PC-9 (cell line): ENCODE measurements at regions not wholly inside any gene's neighbourhood (a gene's known extent, or its start where the extent isn't known, plus 50 kb on each side); places are given as distances from the start of the nearest gene placed in this dataset.

Source experiments
- BruUV-seq: library from RNA; stranded (reverse); fragments of 400-500 nt; replicated peaks from 2 replicates; lab custom pipeline; 2021; lab: Mats Ljungman, UMichigan
- CTCF ChIA-PET: fragments of 300-600 bp; sonication (Branson Sonifier 250); formaldehyde crosslinking; loops from one replicate; lab custom pipeline; 2022; ENCODE audit warnings: antibody characterized with exemption; lab: Charles Lee
- POLR2A ChIA-PET: fragments of 300-600 bp; sonication (Branson Sonifier 250); formaldehyde crosslinking; loops from one replicate; lab custom pipeline; 2022; ENCODE audit warnings: antibody characterized with exemption; ENCODE audit not compliant: unreplicated experiment; lab: Charles Lee
- DNase-seq, 2 experiments: peaks; one replicate each; pipeline versions ENCODE4 v3.0.0 to v3.0.0-alpha.2; 2015 to 2022; ENCODE audit warnings: mixed read lengths in 1 of 2
- H2AFZ ChIP-seq: fragments of 200-600 bp; sonication (generic); 2 replicates; pipeline ENCODE4 v1.8.1; 2017; ENCODE audit warnings: antibody characterized with exemption
- H3F3A ChIP-seq: fragments of 200-600 bp; sonication (generic); 2 replicates; pipeline ENCODE4 v1.8.1; 2017; ENCODE audit warnings: antibody characterized with exemption, mild to moderate bottlenecking, low read depth; ENCODE audit not compliant: insufficient read depth
- H3K27ac ChIP-seq: fragments of 200-600 bp; sonication (generic); 2 replicates; pipeline ENCODE4 v1.6.1; 2016; ENCODE audit warnings: mixed run types
- H3K27me3 ChIP-seq: fragments of 200-600 bp; sonication (generic); 2 replicates; pipeline ENCODE4 v1.6.1; 2016; ENCODE audit warnings: low read depth, mixed run types; ENCODE audit not compliant: insufficient read depth
- H3K36me3 ChIP-seq: fragments of 200-600 bp; sonication (generic); 2 replicates; pipeline ENCODE4 v1.6.1; 2016; ENCODE audit warnings: low read depth, mixed run types
- H3K4me1 ChIP-seq: fragments of 200-600 bp; sonication (generic); replicated peaks from 2 replicates; pipeline ENCODE4 v1.6.1; 2016; ENCODE audit warnings: mixed run types; ENCODE audit not compliant: insufficient read depth
- H3K4me2 ChIP-seq: fragments of 200-600 bp; sonication (generic); 2 replicates; pipeline ENCODE4 v1.6.1; 2017; ENCODE audit warnings: mixed run types
- H3K4me3 ChIP-seq: fragments of 200-600 bp; sonication (generic); 2 replicates; pipeline ENCODE4 v1.6.1; 2016; ENCODE audit warnings: mixed run types
- H3K79me2 ChIP-seq: fragments of 200-600 bp; sonication (generic); 2 replicates; pipeline ENCODE4 v1.6.1; 2017; ENCODE audit warnings: low read depth, mixed run types
- H3K9me2 ChIP-seq: fragments of 200-600 bp; sonication (generic); 2 replicates; pipeline ENCODE4 v1.8.1; 2017; ENCODE audit warnings: mild to moderate bottlenecking; ENCODE audit not compliant: insufficient read depth
- H3K9me3 ChIP-seq: fragments of 200-600 bp; sonication (generic); 2 replicates; pipeline ENCODE4 v1.8.1; 2016; ENCODE audit warnings: low read depth; ENCODE audit not compliant: insufficient read depth
- H4K20me1 ChIP-seq: fragments of 200-600 bp; sonication (generic); 2 replicates; pipeline ENCODE4 v1.8.1; 2017; ENCODE audit not compliant: insufficient read depth
- CTCF ChIP-seq: fragments of 200-600 bp; sonication (generic); conservative IDR thresholded peaks from 2 replicates; pipeline ENCODE4 v1.6.1; 2017; ENCODE audit warnings: mixed run types, antibody characterized with exemption, mild to moderate bottlenecking, moderate library complexity
- EZH2 ChIP-seq: fragments of 200-600 bp; sonication (generic); IDR thresholded peaks from 2 replicates; pipeline ENCODE4 v1.8.0; 2017; ENCODE audit warnings: antibody characterized with exemption, low read depth
- intact Hi-C: fragments of 100-400 bp; cut with micrococcal nuclease; formaldehyde crosslinking; loops from one replicate; pipeline ENCODE4 v1.10.0; 2022; ENCODE audit not compliant: unreplicated experiment

GRCh38 chr4:81757691-81758090 lies 286.0 kb upstream of the RASGEF1B start:
- intact Hi-C loops, result no loop called here
- Histone ChIP-seq H3K27ac (no peak overlapping the region), H3K79me2 (no peaks in the 10 kb centered on the region), H3K4me3 (no peak overlapping the region), H3K4me1 (no peaks in the 10 kb centered on the region), H3F3A (no peaks in the 10 kb centered on the region), H3K4me2 (no peak overlapping the region), H2AFZ (no peak overlapping the region), H3K27me3 (no peaks in the 10 kb centered on the region), H3K9me3 (no peaks in the 10 kb centered on the region), H3K36me3 (no peaks in the 10 kb centered on the region), H4K20me1 (no peaks in the 10 kb centered on the region), H3K9me2 (no peaks in the 10 kb centered on the region)
- no peak for DNase-seq
- CTCF ChIA-PET, result interaction anchor here (0.7 kb wide), 1 partner anchor 511 kb away, joined by 8 read pairs; no protein-coding TSS in a partner anchor
- no TSS peak for BruUV-seq
- POLR2A ChIA-PET, result no interaction called here
- TF ChIP-seq EZH2 (no peak), CTCF (no peak)

- no peaks in the 10 kb centered on the region for H3K36me3 ChIP-seq
- BruUV-seq, result no TSS peak
- no peaks in the 10 kb centered on the region for H3K9me3 ChIP-seq
- intact Hi-C loops, result no loop called here
- H2AFZ ChIP-seq, result no peak overlapping the region
- no peaks in the 10 kb centered on the region for H3K4me1 ChIP-seq
- ChIA-PET CTCF (no interaction called here), POLR2A (no interaction called here)
- no peak overlapping the region for H3K4me3 ChIP-seq
- DNase-seq, result no peak
- H3K27me3 ChIP-seq, result no peaks in the 10 kb centered on the region
- H3K4me2 ChIP-seq, result no peak overlapping the region
- H4K20me1 ChIP-seq, result no peaks in the 10 kb centered on the region
- H3K79me2 ChIP-seq, result no peaks in the 10 kb centered on the region
- no peak overlapping the region for H3K27ac ChIP-seq
- TF ChIP-seq CTCF, result no peak
- TF ChIP-seq EZH2, result no peak
- no peaks in the 10 kb centered on the region for H3F3A ChIP-seq
- no peaks in the 10 kb centered on the region for H3K9me2 ChIP-seq
Measured at GRCh38 chr4:81756973-81757372, 285.3 kb upstream of the RASGEF1B start.

GRCh38 chr4:81756042-81756441 lies 284.3 kb upstream of the RASGEF1B start:
- Histone ChIP-seq H3K4me2 (no peak overlapping the region), H3K9me3 (no peaks in the 10 kb centered on the region), H3K27me3 (no peaks in the 10 kb centered on the region), H3K79me2 (no peaks in the 10 kb centered on the region), H4K20me1 (no peaks in the 10 kb centered on the region), H3K27ac (no peak overlapping the region), H3F3A (no peaks in the 10 kb centered on the region), H3K36me3 (no peaks in the 10 kb centered on the region), H3K4me3 (no peak overlapping the region), H2AFZ (no peak overlapping the region), H3K4me1 (no peaks in the 10 kb centered on the region), H3K9me2 (no peaks in the 10 kb centered on the region)
- no peak for DNase-seq
- POLR2A ChIA-PET, result no interaction called here
- TF ChIP-seq EZH2 (no peak), CTCF (no peak)
- intact Hi-C loops, result no loop called here
- CTCF ChIA-PET, result no interaction called here
- no TSS peak for BruUV-seq
